Right lobe of liver (tissue), 6 donors: ENCODE measurements at regions not wholly inside any gene's neighbourhood (a gene's known extent, or its start where the extent isn't known, plus 50 kb on each side); places are given as distances from the start of the nearest gene placed in this dataset.

Experiments
- ATAC-seq, 4 donors: fragments of 200-7000 bp; cut with Tn5 transposase; one replicate each; pipeline ENCODE4 v1.9.1; 2020; ENCODE audit warnings: mild to moderate bottlenecking in 4 of 4, moderate library complexity in 4 of 4
- DNase-seq, 3 donors: peaks; one replicate each; pipeline ENCODE4 v3.0.0-alpha.2; 2020
- H3K27ac ChIP-seq, 3 donors: fragments of 200-600 bp; one replicate each; pipeline ENCODE4 v1.8.0; 2022
- H3K27me3 ChIP-seq, 2 donors: fragments of 200-600 bp; one replicate each; pipeline ENCODE4 v1.8.0; 2022
- H3K36me3 ChIP-seq, 4 donors: fragments of 200-600 bp; sonication (generic) in 1 of 4; one replicate each; pipeline versions ENCODE4 v1.5.1 to v1.8.0; 2017 to 2022; ENCODE audit warnings: control low read depth in 1 of 4
- H3K4me1 ChIP-seq, 4 donors: fragments of 200-600 bp; sonication (generic) in 1 of 4; one replicate each; pipeline versions ENCODE4 v1.5.1 to v1.8.0; 2017 to 2022; ENCODE audit warnings: control low read depth in 1 of 4
- H3K4me3 ChIP-seq, 3 donors: fragments of 200-600 bp; one replicate each; pipeline ENCODE4 v1.8.0; 2022
- H3K9me3 ChIP-seq, 4 donors: fragments of 200-600 bp; sonication (generic) in 1 of 4; one replicate each; pipeline versions ENCODE4 v1.5.1 to v1.8.0; 2017 to 2022; ENCODE audit warnings: control low read depth in 1 of 4
- POLR2A ChIP-seq: fragments of 450-650 bp; IDR thresholded peaks from one replicate; pipeline ENCODE4 v1.6.1; 2017; ENCODE audit warnings: antibody characterized with exemption, mild to moderate bottlenecking
- WGBS: methylation state at CpG from one replicate; pipeline ENCODE4 v1.1.6; 2018; ENCODE audit warnings: low coverage, low lambda C conversion rate; ENCODE audit not compliant: insufficient coverage; ENCODE audit errors: missing lambda C conversion rate; 5-methylcytosine and 5-hydroxymethylcytosine counted together
- intact Hi-C, 2 donors: fragments of 100-400 bp; cut with DNase I; formaldehyde crosslinking; loops; one replicate each; pipeline versions ENCODE4 v1.11.2 to v1.14.1; 2022
- TF ChIP-seq, protein P1 (sequence below), 4 donors: fragments of 200-600 bp in 3 of 4; fragments of 450-650 bp in 1 of 4; IDR thresholded peaks; one replicate each; pipeline versions ENCODE4 v1.5.1 to v1.8.0; 2016 to 2022; ENCODE audit warnings: antibody characterized with exemption in 4 of 4, mild to moderate bottlenecking in 2 of 4
- donor health status: DM: no; HTN: yes; CAD: no.
- donor health status: DM: no; HTN: no; CAD: no.
- donor health status: DM: no; HTN: no; CAD: no.
- donor health status: DM: no; HTN: yes; CAD: no.
- donor health status: DM: no; HTN: yes; CAD: no.

- no peak overlapping the region for H3K27ac ChIP-seq
- 47% methylated on average over 4 of the region's 4 CpGs for WGBS
- H3K36me3 ChIP-seq = no peaks in the 10 kb centered on the region
- no peak for TF ChIP-seq POLR2A
- TF ChIP-seq, protein P1, sequence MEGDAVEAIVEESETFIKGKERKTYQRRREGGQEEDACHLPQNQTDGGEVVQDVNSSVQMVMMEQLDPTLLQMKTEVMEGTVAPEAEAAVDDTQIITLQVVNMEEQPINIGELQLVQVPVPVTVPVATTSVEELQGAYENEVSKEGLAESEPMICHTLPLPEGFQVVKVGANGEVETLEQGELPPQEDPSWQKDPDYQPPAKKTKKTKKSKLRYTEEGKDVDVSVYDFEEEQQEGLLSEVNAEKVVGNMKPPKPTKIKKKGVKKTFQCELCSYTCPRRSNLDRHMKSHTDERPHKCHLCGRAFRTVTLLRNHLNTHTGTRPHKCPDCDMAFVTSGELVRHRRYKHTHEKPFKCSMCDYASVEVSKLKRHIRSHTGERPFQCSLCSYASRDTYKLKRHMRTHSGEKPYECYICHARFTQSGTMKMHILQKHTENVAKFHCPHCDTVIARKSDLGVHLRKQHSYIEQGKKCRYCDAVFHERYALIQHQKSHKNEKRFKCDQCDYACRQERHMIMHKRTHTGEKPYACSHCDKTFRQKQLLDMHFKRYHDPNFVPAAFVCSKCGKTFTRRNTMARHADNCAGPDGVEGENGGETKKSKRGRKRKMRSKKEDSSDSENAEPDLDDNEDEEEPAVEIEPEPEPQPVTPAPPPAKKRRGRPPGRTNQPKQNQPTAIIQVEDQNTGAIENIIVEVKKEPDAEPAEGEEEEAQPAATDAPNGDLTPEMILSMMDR (IDR thresholded peaks at IDR 0.05) = no peak
- H3K9me3 ChIP-seq = no peaks in the 10 kb centered on the region
- H3K27me3 ChIP-seq = no peaks in the 10 kb centered on the region
- DNase-seq = no peak
- intact Hi-C loops = no loop called here
- H3K4me3 ChIP-seq = no peak overlapping the region
- no peaks in the 10 kb centered on the region for H3K4me1 ChIP-seq
- ATAC-seq = no peak
These were observed 206.6 kb upstream of the MDFIC2 start for GRCh38 chr3:70519026-70519425.

DNA sequence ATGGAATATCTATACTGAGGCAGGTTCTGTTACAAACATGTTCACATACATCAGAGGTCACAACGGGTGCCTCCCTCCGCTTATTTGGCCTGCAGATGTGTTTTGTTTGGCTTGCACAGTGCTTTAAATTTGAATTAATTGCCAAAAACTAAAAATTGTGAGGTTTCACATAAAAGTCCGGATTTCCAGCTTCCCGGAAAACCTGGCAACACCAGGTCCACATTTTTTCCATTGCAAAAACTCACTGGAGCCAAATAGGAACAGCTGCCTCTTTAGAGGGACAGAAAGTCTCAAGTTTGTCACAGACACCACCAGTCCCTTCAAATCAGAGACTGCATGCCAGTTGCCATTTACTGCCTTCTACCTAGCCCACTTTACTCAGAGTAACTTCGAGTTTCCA lies 205.9 kb upstream of the MDFIC2 start:
- no peaks in the 10 kb centered on the region for H3K4me1 ChIP-seq
- ATAC-seq = no peak
- no peaks in the 10 kb centered on the region for H3K9me3 ChIP-seq
- no peaks in the 10 kb centered on the region for H3K36me3 ChIP-seq
- DNase-seq = no peak
- intact Hi-C loops = no loop called here
- 53% methylated on average over 5 of the region's 5 CpGs for WGBS
- TF ChIP-seq POLR2A = no peak
- TF ChIP-seq, protein P1 (IDR thresholded peaks at IDR 0.05) = no peak
- no peak overlapping the region for H3K27ac ChIP-seq
- no peak overlapping the region for H3K4me3 ChIP-seq
- H3K27me3 ChIP-seq = no peaks in the 10 kb centered on the region

DNA sequence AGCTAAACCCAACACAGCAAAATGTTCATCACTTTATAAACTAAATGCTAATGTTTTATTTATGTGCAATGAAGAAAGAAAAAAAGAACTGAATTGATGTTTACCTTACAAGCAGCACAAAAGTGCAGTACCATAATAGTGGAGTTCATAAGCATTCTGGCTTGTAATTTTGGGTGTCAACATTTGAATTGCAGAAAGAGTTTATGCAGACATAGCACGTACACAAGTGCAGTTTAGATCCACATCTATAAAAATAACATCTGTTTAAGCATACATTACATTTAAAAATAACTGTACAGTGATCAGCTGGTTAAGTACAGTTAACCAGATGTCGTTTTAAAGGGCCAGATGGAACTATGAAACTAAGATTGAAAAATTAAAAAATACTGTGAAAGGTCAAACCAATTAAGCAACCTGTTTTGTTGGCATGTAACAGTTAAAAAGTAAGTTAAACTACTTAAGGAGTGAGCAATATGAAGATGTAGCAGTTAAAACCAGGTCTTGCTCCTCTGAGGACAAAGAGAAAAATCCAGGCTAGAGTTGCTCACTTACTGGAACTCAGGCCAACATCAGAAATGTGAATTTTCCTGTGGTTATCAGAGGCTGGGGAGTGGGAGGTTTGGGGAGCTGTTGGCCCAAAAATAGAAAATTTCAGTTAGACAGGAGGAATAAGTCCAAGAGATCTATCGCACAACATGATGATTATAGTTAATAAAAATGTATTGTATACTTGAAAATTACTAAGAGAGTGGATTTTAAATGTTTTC lies 204.9 kb upstream of the MDFIC2 start:
- ATAC-seq (no peak), DNase-seq (no peak)
- H3K9me3 ChIP-seq = no peaks in the 10 kb centered on the region
- intact Hi-C loops = no loop called here
- no peak overlapping the region for H3K4me3 ChIP-seq
- H3K27me3 ChIP-seq = no peaks in the 10 kb centered on the region
- no peak for TF ChIP-seq POLR2A
- TF ChIP-seq, protein P1 (IDR thresholded peaks at IDR 0.05) = no peak
- no peaks in the 10 kb centered on the region for H3K4me1 ChIP-seq
- no peak overlapping the region for H3K27ac ChIP-seq
- no peaks in the 10 kb centered on the region for H3K36me3 ChIP-seq
- 36% methylated on average over 3 of the region's 3 CpGs for WGBS

DNA sequence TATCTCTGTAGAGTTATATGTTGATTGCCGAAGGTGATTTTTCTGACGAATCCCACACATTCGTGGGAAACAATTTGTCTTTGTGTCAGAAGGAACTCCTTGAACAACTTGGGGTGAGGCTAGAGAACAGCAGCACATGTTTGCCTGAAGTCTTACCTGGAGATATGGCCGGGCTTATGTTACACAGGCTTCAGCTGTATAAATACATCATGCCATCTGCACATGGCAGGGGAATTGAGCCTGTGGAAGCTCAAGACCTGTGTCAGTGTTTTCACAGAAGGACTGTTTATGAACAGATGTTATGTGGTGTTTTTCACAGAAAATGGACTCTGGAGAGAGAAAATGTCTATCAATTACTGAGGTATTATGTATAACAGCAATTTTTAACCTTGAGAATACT lies 203.6 kb upstream of the MDFIC2 start:
- no peak for ATAC-seq
- intact Hi-C loops = no loop called here
- WGBS = 52% methylated on average over 4 of the region's 4 CpGs

DNA sequence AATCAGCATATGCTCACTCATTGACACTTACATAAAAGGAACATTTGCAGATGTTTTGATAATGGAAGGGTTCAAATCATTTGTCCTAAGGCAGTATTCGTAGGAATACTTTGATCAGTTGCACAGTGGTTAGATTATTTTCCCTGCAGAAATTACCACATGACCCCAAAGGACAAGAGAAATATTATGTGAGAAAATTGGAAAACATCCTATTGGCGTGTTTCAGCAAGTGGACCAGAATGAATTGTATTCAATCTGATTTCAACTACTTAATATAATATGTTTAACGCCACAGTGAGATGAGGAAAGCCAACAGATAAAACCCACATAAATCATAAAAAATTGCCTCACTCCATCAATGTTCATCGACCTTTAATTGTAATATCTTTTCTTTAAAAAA lies 195.0 kb upstream of the MDFIC2 start:
- ATAC-seq = no peak
- WGBS = 59% methylated on average over 3 of the region's 4 CpGs
- Histone ChIP-seq H3K27me3 (no peaks in the 10 kb centered on the region), H3K36me3 (no peaks in the 10 kb centered on the region), H3K27ac (no peak overlapping the region), H3K9me3 (no peaks in the 10 kb centered on the region), H3K4me1 (no peaks in the 10 kb centered on the region), H3K4me3 (no peak overlapping the region)
- intact Hi-C loops = no loop called here
- TF ChIP-seq, protein P1 (IDR thresholded peaks at IDR 0.05) = no peak
- no peak for TF ChIP-seq POLR2A
- no peak for DNase-seq

More for the DNA sequence above, 203.6 kb upstream of the MDFIC2 start:
- Histone ChIP-seq H3K36me3 (no peaks in the 10 kb centered on the region), H3K27ac (no peak overlapping the region), H3K9me3 (no peaks in the 10 kb centered on the region), H3K4me3 (no peak overlapping the region), H3K4me1 (no peaks in the 10 kb centered on the region), H3K27me3 (no peaks in the 10 kb centered on the region)
- no peak for DNase-seq
- no peak for TF ChIP-seq POLR2A
